ENCODE measurements at regions not wholly inside any gene's neighbourhood (a gene's known extent, or its start where the extent isn't known, plus 50 kb on each side); places are given as distances from the start of the nearest gene placed in this dataset.

DNA sequence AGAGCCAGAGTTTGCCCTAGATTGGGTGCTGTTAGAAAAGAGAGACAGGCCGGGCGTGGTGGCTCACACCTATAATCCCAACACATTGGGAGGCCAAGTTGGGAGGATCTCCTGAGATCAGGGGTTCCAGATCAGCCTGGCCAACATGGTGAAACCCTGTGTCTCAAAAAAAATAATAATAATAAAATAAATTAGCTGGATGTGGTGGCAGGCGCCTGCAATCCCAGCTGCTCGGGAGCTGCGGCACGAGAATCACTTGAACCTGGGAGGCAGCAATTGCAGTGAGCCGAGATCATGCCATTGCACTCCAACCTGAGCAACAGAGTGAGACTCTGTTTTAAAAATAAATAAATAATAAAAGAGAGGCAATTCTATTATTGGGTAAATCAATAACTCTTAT lies 199.2 kb upstream of the GUCY1A2 start:
- Mint-ChIP-seq H3K36me3 (no peaks in the 10 kb centered on the region), H3K9me3 (no peaks in the 10 kb centered on the region)

DNA sequence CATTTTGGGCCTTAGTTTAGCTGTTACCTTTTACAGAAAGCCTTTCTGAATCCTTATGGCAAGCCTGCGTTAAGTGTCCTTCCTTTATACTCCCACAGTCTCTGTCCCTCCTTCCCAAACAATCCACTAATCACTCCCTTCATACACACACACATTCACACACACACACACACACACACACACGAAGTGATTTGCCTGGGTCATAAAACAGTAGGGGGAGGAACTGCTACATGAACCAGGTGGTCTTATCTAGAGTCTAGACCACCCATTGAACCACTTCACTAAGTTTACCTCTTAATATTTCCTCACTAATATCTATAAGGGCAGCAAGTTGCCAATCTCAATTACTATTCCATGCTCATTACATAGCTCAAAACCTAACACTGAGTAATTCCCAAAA lies 196.7 kb upstream of the GUCY1A2 start:
- Mint-ChIP-seq H3K9me3 (no peaks in the 10 kb centered on the region), H3K4me1 (no peaks in the 10 kb centered on the region), H3K27me3 (peaks cover 0 to 4% of the 10 kb centered on the region in 2 donors), H3K27ac (no peak overlapping the region), H3K4me3 (no peak overlapping the region), H3K36me3 (no peaks in the 10 kb centered on the region)
- DNase-seq, result no peak
- Histone ChIP-seq H3K4me1 (ENCODE audit: insufficient read depth, low read length) (no peaks in the 10 kb centered on the region), H3K27me3 (ENCODE audit: insufficient read depth, low read length, poor library complexity, severe bottlenecking) (no peaks in the 10 kb centered on the region), H3K36me3 (ENCODE audit: insufficient read depth, low read length) (no peaks in the 10 kb centered on the region), H3K27ac (ENCODE audit: low read depth, low read length) (no peak overlapping the region), H3K4me3 (ENCODE audit: low read length) (no peak overlapping the region), H3K9me3 (ENCODE audit: low read length) (no peaks in the 10 kb centered on the region)
- ChIA-PET POLR2A (no interaction called here), CTCF (no interaction called here)

More for the DNA sequence above, 199.2 kb upstream of the GUCY1A2 start:
- no peaks in the 10 kb centered on the region for H3K4me1 ChIP-seq (ENCODE audit: insufficient read depth, low read length)
- no peak overlapping the region for H3K4me3 ChIP-seq (ENCODE audit: low read length)
- H3K9me3 ChIP-seq (ENCODE audit: low read length), result no peaks in the 10 kb centered on the region
- H3K27ac ChIP-seq (ENCODE audit: low read depth, low read length), result no peak overlapping the region
- H3K27me3 ChIP-seq (ENCODE audit: insufficient read depth, low read length, poor library complexity, severe bottlenecking), result no peaks in the 10 kb centered on the region
- peaks cover 0 to 2% of the 10 kb centered on the region in 2 donors for H3K27me3 Mint-ChIP-seq
- ChIA-PET CTCF (no interaction called here), POLR2A (no interaction called here)
- DNase-seq, result no peak
- H3K4me3 Mint-ChIP-seq, result no peak overlapping the region
- no peak overlapping the region for H3K27ac Mint-ChIP-seq
- H3K4me1 Mint-ChIP-seq, result no peaks in the 10 kb centered on the region
- no peaks in the 10 kb centered on the region for H3K36me3 ChIP-seq (ENCODE audit: insufficient read depth, low read length)

DNA sequence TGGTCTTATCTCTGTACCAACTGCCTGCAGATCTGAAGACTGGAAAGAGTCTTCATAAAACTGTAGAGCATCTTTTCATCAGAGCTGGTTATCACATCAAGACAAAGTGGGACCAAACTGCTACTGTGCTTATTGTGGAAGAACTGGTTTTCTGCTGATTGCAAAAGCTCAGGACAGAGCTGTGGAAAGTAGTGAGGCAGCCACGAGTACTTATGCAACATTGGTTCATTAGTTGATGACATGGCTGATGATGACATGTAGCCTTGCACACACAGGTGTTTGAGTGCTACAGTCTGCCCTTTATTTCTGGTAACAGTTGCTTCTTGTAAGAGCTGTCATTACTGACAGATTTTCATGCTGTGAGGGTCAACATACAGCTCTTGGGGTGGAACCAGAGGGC lies 185.4 kb upstream of the GUCY1A2 start:
- Histone ChIP-seq H3K4me3 (ENCODE audit: low read length) (no peak overlapping the region), H3K4me1 (ENCODE audit: insufficient read depth, low read length) (no peaks in the 10 kb centered on the region), H3K27me3 (ENCODE audit: insufficient read depth, low read length, poor library complexity, severe bottlenecking) (no peaks in the 10 kb centered on the region), H3K27ac (ENCODE audit: low read depth, low read length) (no peak overlapping the region), H3K36me3 (ENCODE audit: insufficient read depth, low read length) (no peaks in the 10 kb centered on the region), H3K9me3 (ENCODE audit: low read length) (no peaks in the 10 kb centered on the region)
- peaks cover 0 to 10% (median 3%) of the 10 kb centered on the region in 5 donors for H3K9me3 Mint-ChIP-seq
- no peak overlapping the region for H3K4me3 Mint-ChIP-seq
- ChIA-PET POLR2A (no interaction called here), CTCF (no interaction called here)
- H3K27ac Mint-ChIP-seq, result no peak overlapping the region
- DNase-seq, result no peak
- no peaks in the 10 kb centered on the region for H3K36me3 Mint-ChIP-seq
- H3K4me1 Mint-ChIP-seq, result no peaks in the 10 kb centered on the region
- no peaks in the 10 kb centered on the region for H3K27me3 Mint-ChIP-seq

DNA sequence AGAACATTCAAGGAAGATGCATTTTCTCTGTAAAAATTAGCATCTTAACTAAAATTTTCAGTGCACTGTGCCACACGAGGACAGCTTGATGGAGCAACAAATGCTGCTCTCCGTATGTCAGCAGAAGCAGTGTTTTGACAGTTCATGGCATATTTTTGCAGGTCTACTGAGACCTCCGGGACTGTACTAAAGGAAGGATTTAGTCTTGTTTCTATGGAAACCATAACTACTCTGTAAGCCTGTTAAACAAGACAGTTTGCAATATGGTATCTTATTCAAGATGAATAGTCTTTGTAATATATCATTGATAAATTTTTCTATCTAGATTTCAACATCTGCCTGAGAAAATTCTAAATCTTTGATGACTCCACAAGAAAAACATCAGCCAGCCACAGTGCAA lies 184.0 kb upstream of the GUCY1A2 start:
- Mint-ChIP-seq H3K27me3 (no peaks in the 10 kb centered on the region), H3K9me3 (peaks cover 2 to 10% (median 5%) of the 10 kb centered on the region in 5 donors), H3K27ac (no peak overlapping the region), H3K4me1 (no peaks in the 10 kb centered on the region), H3K36me3 (no peaks in the 10 kb centered on the region), H3K4me3 (no peak overlapping the region)
- ChIA-PET POLR2A (no interaction called here), CTCF (no interaction called here)
- no peak overlapping the region for H3K4me3 ChIP-seq (ENCODE audit: low read length)
- H3K9me3 ChIP-seq (ENCODE audit: low read length), result no peaks in the 10 kb centered on the region
- no peaks in the 10 kb centered on the region for H3K27me3 ChIP-seq (ENCODE audit: insufficient read depth, low read length, poor library complexity, severe bottlenecking)
- DNase-seq, result no peak
- H3K27ac ChIP-seq (ENCODE audit: low read depth, low read length), result no peak overlapping the region
- no peaks in the 10 kb centered on the region for H3K36me3 ChIP-seq (ENCODE audit: insufficient read depth, low read length)
- H3K4me1 ChIP-seq (ENCODE audit: insufficient read depth, low read length), result no peaks in the 10 kb centered on the region

DNA sequence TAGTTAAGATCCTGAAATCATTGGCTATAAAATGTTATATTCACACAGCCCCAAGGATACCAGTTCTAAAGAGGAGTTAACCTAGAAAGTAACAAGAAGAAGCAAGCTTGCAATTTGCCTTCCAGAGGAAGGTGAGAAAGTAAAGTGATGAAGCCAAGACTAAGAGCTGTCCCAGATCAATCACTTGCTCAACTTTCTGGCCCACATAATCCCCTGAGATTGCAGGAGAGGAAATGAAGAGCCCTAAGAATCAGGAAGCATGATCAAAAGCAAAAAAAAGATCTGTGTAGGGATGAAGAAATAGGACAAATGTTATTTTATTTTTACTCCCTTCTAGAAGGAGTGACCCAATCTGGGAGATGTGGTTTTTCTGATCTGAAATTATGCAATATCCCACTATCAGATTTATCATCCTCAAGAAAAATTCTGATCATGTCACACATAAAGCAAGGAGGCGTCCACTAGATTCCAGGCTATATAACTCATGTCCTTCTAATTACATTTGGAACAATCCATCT lies 180.3 kb upstream of the GUCY1A2 start:
- H3K9me3 ChIP-seq (ENCODE audit: low read length), result no peaks in the 10 kb centered on the region
- DNase-seq, result no peak
- no peaks in the 10 kb centered on the region for H3K27me3 ChIP-seq (ENCODE audit: insufficient read depth, low read length, poor library complexity, severe bottlenecking)
- ChIA-PET POLR2A (no interaction called here), CTCF (no interaction called here)
- Mint-ChIP-seq H3K27me3 (no peaks in the 10 kb centered on the region), H3K4me3 (no peak overlapping the region), H3K36me3 (no peaks in the 10 kb centered on the region), H3K27ac (no peak overlapping the region), H3K4me1 (no peaks in the 10 kb centered on the region), H3K9me3 (peaks cover 3 to 12% (median 5%) of the 10 kb centered on the region in 5 donors)
- no peak overlapping the region for H3K27ac ChIP-seq (ENCODE audit: low read depth, low read length)
- no peaks in the 10 kb centered on the region for H3K4me1 ChIP-seq (ENCODE audit: insufficient read depth, low read length)
- H3K36me3 ChIP-seq (ENCODE audit: insufficient read depth, low read length), result no peaks in the 10 kb centered on the region
- H3K4me3 ChIP-seq (ENCODE audit: low read length), result no peak overlapping the region

DNA sequence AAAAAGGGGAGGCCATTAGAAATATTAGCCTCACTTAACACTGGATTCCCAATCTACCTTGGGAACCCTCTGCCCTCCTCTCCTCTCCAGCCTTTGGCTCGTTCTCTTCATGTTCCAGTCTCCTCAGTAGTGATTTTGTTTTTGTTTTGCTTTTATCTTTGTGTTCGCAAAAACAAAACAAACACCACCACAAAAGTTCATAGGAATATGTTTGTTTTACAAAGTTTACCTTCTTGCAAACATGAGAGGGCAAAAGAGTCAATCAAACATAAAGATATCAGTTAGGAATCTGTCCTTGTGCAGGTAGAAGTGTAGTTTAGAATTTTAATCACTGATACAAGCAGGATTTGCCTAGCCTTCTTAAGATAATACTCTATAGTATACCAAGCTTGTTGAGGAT lies 179.7 kb upstream of the GUCY1A2 start:
- Histone ChIP-seq H3K9me3 (ENCODE audit: low read length) (no peaks in the 10 kb centered on the region), H3K4me1 (ENCODE audit: insufficient read depth, low read length) (no peaks in the 10 kb centered on the region), H3K27me3 (ENCODE audit: insufficient read depth, low read length, poor library complexity, severe bottlenecking) (no peaks in the 10 kb centered on the region), H3K36me3 (ENCODE audit: insufficient read depth, low read length) (no peaks in the 10 kb centered on the region), H3K27ac (ENCODE audit: low read depth, low read length) (no peak overlapping the region), H3K4me3 (ENCODE audit: low read length) (no peak overlapping the region)
- CTCF ChIA-PET, result no interaction called here
- Mint-ChIP-seq H3K4me1 (no peaks in the 10 kb centered on the region), H3K27me3 (no peaks in the 10 kb centered on the region), H3K9me3 (peaks cover 4 to 12% (median 6%) of the 10 kb centered on the region in 5 donors), H3K27ac (no peak overlapping the region), H3K4me3 (no peak overlapping the region), H3K36me3 (no peaks in the 10 kb centered on the region)
- POLR2A ChIA-PET, result no interaction called here
- DNase-seq, result no peak

DNA sequence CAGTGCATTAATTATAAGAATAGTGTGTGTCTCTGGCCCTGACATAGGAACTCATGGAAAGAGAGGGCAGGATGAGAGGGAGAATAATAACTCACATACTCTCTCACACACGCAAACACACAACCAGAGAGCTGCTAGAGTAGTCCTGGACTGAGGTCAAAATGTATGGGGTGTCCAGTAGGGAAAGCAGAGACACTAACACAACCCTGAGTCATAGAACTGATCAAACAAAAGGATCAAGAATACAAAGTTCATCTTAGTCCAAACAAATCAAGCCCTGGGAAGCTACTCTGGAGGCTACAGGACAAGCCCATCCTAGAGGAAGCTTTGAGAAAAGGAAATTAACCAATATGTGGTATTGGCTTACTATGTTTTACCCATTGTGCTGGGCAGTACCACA lies 178.5 kb upstream of the GUCY1A2 start:
- Mint-ChIP-seq H3K27ac (no peak overlapping the region), H3K36me3 (no peaks in the 10 kb centered on the region), H3K9me3 (peaks cover 12 to 21% (median 14%) of the 10 kb centered on the region in 5 donors), H3K27me3 (no peaks in the 10 kb centered on the region), H3K4me3 (no peak overlapping the region), H3K4me1 (no peaks in the 10 kb centered on the region)
- ChIA-PET POLR2A (no interaction called here), CTCF (no interaction called here)
- H3K4me3 ChIP-seq (ENCODE audit: low read length), result no peak overlapping the region
- no peak overlapping the region for H3K27ac ChIP-seq (ENCODE audit: low read depth, low read length)
- H3K9me3 ChIP-seq (ENCODE audit: low read length), result no peaks in the 10 kb centered on the region
- no peaks in the 10 kb centered on the region for H3K4me1 ChIP-seq (ENCODE audit: insufficient read depth, low read length)
- no peaks in the 10 kb centered on the region for H3K27me3 ChIP-seq (ENCODE audit: insufficient read depth, low read length, poor library complexity, severe bottlenecking)
- DNase-seq, result no peak
- H3K36me3 ChIP-seq (ENCODE audit: insufficient read depth, low read length), result no peaks in the 10 kb centered on the region

DNA sequence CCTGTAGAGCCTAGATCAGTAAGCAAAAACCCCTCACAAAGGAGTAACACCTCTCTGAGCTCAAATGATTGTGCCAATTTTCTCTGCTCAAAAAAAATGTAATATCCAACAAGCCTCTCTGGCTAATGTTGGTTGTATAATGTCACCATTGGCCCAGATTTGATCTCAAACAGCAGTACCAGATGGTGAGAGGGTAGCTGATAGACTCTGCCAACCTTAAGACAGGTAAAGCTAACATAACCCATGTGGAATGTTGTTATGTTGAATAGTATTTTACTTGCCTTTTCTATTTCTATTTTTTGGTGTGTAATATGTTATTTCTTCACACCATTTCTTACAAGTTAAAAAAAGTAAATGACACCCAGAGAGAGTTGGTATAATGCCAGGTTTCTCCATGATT lies 166.7 kb upstream of the GUCY1A2 start:
- no peaks in the 10 kb centered on the region for H3K9me3 ChIP-seq (ENCODE audit: low read length)
- no peak overlapping the region for H3K27ac ChIP-seq (ENCODE audit: low read depth, low read length)
- DNase-seq, result no peak
- no peak overlapping the region for H3K4me3 ChIP-seq (ENCODE audit: low read length)
- Mint-ChIP-seq H3K9me3 (peaks cover 0 to 5% (median 0%) of the 10 kb centered on the region in 5 donors), H3K27me3 (no peaks in the 10 kb centered on the region), H3K36me3 (no peaks in the 10 kb centered on the region), H3K27ac (no peak overlapping the region), H3K4me3 (no peak overlapping the region), H3K4me1 (no peaks in the 10 kb centered on the region)
- no peaks in the 10 kb centered on the region for H3K36me3 ChIP-seq (ENCODE audit: insufficient read depth, low read length)
- ChIA-PET POLR2A (no interaction called here), CTCF (no interaction called here)
- H3K4me1 ChIP-seq (ENCODE audit: insufficient read depth, low read length), result no peaks in the 10 kb centered on the region
- no peaks in the 10 kb centered on the region for H3K27me3 ChIP-seq (ENCODE audit: insufficient read depth, low read length, poor library complexity, severe bottlenecking)

DNA sequence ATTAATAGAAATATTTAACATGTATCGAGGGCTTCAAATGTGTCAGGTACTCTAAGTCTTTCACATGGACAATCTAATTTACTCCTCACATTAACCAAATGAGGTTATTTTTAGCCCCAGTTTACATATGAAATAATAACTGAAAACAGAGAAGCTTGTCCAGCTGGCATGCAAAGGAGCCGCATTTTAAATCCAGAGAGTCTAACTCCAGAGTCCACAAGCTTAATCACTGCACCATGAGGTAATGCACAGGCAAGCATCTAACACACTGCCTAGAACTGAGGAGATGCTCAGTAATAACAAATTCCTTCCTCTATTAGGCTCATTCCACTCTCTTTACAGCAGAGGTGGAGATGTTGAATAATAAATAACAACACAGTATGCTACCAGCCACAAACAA lies 165.7 kb upstream of the GUCY1A2 start:
- POLR2A ChIA-PET, result no interaction called here
- peaks cover 0 to 2% (median 0%) of the 10 kb centered on the region in 3 donors for H3K36me3 Mint-ChIP-seq

More for the DNA sequence above, 165.7 kb upstream of the GUCY1A2 start:
- H3K27ac ChIP-seq (ENCODE audit: low read depth, low read length), result no peak overlapping the region
- H3K9me3 ChIP-seq (ENCODE audit: low read length), result no peaks in the 10 kb centered on the region
- H3K27ac Mint-ChIP-seq, result no peak overlapping the region
- no peaks in the 10 kb centered on the region for H3K27me3 Mint-ChIP-seq
- no peaks in the 10 kb centered on the region for H3K4me1 Mint-ChIP-seq
- CTCF ChIA-PET, result no interaction called here
- no peaks in the 10 kb centered on the region for H3K27me3 ChIP-seq (ENCODE audit: insufficient read depth, low read length, poor library complexity, severe bottlenecking)
- H3K4me1 ChIP-seq (ENCODE audit: insufficient read depth, low read length), result no peaks in the 10 kb centered on the region
- no peak overlapping the region for H3K4me3 Mint-ChIP-seq
- H3K4me3 ChIP-seq (ENCODE audit: low read length), result no peak overlapping the region
- no peaks in the 10 kb centered on the region for H3K36me3 ChIP-seq (ENCODE audit: insufficient read depth, low read length)
- DNase-seq, result no peak
- H3K9me3 Mint-ChIP-seq, result peaks cover 0 to 5% (median 2%) of the 10 kb centered on the region in 5 donors
